HUDEP-2 (cell line): ENCODE measurements at regions not wholly inside any gene's neighbourhood (a gene's known extent, or its start where the extent isn't known, plus 50 kb on each side); places are given as distances from the start of the nearest gene placed in this dataset.

Source experiments
- DNase-seq, 76 experiments: peaks; one replicate each; lab custom pipeline; 2025; ENCODE audit not compliant: unreplicated experiment in 76 of 76; lab: John Stamatoyannopoulos, UW

GRCh38 chr13:20351281-20352022, 119.3 kb upstream of the GJB6 start:
- DNase-seq = no peak

GRCh38 chr13:20350819-20351218, 118.7 kb upstream of the GJB6 start:
- DNase-seq = no peak

GRCh38 chr13:20350382-20350763, 118.3 kb upstream of the GJB6 start:
- no peak for DNase-seq

DNA sequence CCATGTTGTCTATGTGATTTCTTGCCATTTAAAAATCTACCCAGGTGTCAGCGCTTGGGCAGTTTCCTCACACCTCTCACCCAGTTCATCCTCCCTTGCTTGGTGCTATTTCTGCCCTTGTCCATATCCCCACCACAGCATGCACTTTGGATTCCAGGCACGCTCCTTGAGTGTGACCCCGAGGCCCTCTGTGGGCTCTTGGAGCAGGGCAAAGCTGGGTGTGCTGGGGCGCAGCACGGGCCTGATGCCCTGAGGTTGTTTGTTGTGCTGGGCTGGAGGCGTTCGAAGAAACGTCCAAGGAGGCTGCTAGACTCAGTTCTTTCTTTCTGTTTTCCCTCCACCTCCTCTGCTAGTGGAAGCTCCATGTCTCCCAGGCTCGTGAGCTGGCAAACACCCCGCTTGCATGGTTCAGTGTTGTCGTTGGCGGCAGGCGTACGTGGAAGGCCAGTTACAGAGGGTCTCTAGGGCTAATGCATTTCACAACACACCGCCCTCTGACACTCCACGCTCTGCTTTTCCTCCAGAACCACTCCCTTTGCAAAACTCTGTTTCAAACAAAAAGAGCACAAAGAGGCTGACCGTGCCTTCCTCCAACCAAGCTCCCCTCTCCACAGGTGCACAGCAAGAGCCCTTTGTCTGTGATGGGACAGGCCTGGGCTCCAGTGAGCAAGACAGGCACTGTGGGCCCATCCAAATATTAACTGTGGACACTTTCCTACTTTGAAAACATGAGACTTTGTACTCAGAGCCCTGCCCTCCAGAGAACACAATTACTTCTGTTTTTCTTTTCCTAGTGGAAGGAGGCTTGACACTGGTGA, 117.7 kb upstream of the GJB6 start:
- no peak for DNase-seq

GRCh38 chr13:20348645-20349408, 116.7 kb upstream of the GJB6 start:
- DNase-seq = no peak

DNA sequence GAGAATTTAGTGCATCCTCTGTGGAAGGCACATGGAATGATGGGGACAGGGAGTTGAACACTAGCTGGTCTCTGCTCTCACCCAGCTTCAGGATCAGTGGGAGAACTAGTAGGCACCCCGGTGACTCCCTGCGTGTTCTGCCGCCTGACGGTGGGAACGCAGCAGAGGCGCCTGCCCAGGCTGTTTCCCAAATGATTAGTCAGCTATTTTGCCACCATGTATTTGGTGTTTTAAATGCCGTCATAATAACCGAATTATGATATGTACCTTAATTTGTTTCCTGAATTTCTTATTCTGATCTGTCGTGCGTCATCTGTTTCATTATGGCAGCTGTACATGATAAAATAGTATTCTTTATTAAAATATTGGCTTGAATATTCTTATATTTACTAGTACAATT, 115.9 kb upstream of the GJB6 start:
- DNase-seq = no peak

- DNase-seq = no peak
Observed at GRCh38 chr13:20344836-20345490, 112.8 kb upstream of the GJB6 start.

GRCh38 chr13:20342311-20342710, 110.2 kb upstream of the GJB6 start:
- no peak for DNase-seq

DNA sequence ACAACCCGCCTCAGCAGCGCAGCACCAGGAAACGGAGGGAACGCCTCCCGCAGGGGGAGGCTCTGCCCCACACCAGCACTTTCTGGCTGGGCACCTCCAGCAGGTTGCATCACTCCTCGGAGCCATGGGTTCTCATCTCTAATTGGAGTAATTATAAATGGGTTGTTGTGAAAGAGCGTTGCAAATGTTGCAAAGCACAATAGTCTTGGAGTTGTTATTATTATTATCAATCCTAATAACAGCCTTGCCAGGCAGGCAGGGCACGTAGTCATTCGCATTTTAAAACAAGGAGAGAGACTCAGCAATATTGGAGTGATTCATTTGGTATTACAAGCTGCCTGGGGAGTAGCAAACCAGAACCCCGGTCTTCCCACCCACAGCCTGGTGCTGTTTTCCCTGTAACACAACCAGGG, 108.6 kb upstream of the GJB6 start:
- DNase-seq = no peak

DNA sequence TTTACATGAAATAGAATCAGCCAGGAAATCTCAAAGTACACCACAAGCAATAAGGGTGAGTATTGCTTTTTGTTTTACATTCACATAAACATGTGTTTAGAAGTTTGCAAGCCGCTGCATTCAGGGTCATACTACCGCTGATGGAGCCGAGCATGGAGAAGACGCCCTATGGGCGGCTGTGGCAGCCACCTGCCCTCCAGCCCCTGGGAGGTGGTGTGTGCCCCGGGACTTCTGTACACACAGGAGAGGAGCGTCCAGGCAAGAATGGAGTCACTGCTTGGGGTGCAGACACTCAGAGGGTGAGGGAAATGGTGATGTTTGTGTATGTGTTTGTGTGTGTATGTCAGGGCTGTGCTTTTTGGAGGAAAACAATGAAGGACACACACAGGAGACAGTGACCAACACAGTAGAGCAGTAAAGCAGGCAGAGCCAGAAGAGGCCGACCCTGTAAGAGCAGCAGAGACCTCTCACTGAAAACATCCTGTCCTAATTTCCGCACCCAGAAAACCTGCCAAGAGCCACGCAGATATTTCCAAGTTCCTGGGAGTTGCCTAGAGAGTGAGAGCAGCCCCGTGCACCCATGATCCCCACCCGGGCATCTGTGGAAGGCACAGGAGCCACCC, 108.1 kb upstream of the GJB6 start:
- DNase-seq = no peak

- no peak for DNase-seq
Observed at GRCh38 chr13:20337884-20338551, 105.9 kb upstream of the GJB6 start.

- no peak for DNase-seq
Observed at GRCh38 chr13:20336761-20337160, 104.6 kb upstream of the GJB6 start.

GRCh38 chr13:20334309-20334708, 102.2 kb upstream of the GJB6 start:
- no peak for DNase-seq

DNA sequence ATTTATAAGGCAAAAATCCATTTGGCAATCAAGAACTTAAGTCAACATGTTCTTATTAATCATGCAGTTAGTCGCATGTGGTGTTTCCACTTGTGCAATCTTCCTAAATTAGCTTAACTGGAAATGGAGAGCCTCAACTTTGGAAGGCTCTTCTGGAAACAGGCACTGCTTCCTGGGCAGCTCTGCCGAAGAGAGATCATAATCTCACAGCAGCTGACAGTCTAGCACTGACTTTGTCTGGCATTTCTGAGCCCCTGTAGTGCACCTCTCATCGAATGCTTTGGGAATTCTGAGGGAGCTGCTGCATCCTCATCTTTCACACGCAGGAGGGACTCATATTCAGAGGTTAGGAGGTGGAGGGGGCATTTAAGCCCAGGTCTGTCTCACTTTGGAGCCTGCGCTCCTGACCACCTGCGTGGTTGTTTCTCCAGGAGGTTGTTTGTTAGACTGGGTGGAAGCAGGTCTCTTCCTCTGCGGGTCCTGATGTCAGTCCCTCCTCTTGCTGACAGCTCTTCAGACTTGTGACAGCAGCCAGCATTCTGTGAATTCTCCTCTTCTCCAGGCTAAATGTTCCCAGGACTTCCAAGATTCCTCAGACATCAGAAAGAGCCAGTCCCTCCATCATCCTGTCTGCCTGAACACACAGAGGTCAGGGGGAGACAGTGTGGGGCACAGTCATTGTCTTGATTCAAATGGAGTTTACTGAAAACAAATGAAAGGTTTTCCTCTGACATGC, 100.4 kb upstream of the GJB6 start:
- no peak for DNase-seq

DNA sequence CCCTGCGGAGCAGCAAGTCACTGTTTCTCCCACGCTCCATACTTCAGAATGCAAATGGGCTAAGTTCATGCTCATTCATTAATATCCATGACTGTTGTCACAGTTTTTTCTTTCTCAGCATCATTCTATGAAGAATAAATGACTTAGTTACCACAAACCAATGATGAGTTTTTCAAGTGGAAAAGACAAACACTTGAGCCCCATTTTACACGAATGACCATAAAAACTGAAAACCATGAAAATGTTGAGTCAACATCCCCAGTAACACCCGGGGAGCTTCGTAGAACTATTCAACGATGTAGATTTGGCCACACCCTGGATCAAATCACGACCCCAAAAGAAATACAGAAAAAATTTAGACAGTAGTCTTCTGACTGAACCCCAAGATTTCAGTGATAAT, 99.8 kb upstream of the GJB6 start:
- no peak for DNase-seq

DNA sequence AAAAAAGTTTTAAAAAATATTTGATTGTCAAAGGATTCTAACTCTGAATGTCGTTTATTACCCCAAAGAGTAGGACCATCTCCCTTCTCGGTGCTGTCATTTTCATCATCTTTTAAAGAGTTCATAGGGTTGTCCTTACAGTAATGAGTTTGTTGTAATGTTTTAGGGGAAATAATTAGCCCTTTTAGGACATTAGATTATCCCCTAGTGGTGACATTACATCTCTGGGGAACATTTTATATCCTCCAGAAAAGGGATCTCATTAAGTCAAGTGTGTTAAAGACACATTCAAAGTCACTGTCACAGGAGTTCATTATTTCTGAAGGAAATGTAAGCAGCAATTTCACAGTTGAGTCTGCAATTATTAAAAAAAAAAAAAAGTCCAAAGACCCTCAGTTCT, 99.3 kb upstream of the GJB6 start:
- DNase-seq = no peak

DNA sequence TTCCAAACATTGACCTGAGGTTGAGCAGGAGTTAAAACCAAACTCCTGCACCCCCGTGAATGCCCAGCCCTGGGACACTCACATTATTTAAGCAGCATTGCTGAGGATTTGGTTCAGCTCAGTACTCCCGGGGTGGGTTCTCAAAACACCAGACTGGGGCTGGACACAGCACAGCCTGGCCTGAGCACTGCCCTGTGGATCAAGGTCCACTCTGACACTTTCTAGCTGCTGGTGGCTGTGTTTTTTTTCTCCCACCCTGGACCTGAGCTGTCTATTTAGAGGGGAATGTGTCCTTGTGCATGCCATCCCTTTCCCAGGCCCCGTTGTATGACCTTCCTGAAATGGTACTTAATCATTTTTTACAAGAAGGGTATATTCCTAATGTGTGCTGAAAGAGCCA, 94.7 kb upstream of the GJB6 start:
- DNase-seq = no peak

DNA sequence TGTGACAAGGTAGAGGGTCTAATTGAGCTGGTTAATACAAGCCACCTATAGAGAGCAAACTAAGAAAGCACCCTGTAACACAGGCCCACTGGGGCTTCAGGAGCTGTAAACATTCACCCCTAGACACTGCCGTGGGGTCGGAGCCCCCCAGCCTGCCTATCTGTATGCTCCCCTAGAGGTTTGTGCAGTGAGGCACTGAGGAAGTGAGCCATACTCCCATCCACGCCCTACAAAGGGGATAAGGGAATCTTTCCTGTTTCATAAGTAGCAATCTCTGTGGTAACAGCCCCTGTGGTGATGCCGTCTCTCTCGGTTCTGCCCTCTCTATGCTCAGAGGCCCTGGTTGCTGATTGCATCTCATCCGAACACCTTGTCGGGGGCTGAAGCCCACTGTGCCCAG, 94.2 kb upstream of the GJB6 start:
- DNase-seq = no peak

DNA sequence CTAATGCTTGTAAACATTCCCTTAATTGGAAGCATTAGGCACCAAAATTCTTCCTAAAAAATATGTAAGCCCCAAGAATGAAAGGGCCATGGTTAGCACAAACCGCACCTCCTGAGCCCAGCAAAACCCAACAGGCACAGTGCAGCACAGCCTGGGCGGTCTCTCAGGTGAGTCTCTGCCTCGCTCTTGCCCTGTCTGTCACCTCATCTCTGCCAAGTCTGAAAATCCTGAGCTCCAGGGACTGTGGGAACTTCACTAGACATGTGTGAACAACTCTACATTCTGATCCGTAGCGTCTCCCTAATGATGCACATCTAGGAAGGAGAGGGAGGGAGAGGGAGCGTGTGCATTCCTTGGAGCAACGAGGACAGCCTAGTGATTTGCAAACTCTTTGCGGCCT, 88.8 kb upstream of the GJB6 start:
- DNase-seq = no peak
